GM19328 (cell line): ENCODE measurements at regions not wholly inside any gene's neighbourhood (a gene's known extent, or its start where the extent isn't known, plus 50 kb on each side); places are given as distances from the start of the nearest gene placed in this dataset.
"Not testable (repeated sequence)": the region's sequence is repeated elsewhere in the genome, so short reads cannot be mapped to it uniquely, and the experiment has no call there.

Experiments used
- ATAC-seq: cut with Tn5 transposase; IDR thresholded peaks from one replicate; pipeline ENCODE4 v1.9.1; 2021; ENCODE audit warnings: mild to moderate bottlenecking, moderate library complexity; ENCODE audit not compliant: unreplicated experiment

DNA sequence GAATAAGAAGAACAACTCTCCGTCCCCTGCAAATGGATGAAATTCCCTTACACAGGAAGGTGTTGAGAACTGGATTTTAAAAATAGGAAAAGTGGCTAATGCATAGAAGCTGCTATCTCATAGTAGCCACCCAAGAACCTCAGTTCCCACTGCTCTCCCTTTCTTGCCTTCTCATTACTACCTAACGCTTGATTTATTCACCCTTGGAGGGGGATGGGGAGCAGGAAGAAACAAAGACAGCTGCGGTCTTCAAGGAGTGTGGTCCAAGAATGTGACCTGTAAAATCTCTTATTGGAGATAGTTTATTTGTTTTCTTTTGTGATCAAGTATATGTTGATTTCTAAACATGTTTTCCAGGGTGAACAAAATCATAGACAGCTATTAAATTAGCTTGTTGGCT lies 274.1 kb upstream of the CTNNB1 start:
- ATAC-seq, result no peak

DNA sequence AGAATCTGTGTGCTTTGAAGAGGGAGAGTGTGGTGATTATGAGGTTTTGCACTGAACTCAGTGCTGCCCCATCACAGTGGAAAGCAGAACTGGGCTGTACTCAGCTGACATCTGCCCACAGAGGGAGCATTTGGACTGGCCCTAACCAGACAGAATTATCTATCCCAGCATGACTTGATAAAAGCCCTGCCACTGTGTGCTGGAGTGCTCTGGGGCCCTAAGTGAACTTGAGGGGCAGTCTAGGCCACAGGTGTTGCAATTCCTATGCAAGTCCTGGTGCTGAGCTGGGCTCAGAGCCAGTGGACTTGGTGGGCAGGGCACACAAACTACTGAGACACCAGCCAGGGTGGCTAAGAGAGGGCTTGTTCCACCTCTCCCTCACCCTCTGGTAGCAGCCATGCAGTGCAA lies 269.2 kb upstream of the CTNNB1 start:
- ATAC-seq, result no peak

DNA sequence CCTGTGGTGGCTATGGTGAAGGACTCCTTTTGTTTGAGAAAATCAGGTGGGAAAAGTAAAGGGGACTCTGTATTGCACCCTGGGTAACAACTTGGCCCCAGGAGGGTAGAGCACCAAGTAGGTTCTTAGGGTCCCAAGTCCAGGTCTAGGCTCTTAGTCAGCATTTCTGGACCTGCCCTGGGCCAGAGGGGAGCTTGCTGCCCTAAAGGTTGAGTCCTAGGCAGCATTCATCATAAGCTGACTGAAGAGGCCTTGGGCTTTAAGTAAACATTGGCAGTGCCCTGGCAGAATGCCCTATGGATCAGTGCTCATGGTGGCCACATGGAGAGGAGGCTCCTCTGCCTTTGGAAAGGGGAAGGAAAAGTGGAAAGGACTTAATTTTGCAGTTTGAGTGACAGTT lies 268.5 kb upstream of the CTNNB1 start:
- ATAC-seq, result no peak

DNA sequence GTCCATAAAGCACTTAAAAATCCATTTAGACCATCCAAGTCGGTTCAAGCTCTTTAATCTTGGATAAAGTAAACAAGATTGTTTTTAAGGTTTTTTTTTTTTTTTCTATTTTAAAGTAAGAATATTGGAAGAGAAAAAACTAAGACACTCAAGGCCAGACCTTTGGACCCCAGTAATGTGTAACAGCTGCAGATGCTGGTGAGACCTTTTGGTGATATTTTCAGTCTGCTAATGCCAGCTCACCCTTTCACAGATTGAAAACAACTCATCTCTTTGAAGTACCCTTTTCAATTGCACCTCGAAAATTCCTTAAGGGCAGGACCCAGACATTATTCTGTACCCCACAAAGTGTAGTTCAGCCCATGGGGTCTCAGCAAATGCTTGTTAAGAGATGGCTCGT lies 260.7 kb upstream of the CTNNB1 start:
- ATAC-seq, result no peak

DNA sequence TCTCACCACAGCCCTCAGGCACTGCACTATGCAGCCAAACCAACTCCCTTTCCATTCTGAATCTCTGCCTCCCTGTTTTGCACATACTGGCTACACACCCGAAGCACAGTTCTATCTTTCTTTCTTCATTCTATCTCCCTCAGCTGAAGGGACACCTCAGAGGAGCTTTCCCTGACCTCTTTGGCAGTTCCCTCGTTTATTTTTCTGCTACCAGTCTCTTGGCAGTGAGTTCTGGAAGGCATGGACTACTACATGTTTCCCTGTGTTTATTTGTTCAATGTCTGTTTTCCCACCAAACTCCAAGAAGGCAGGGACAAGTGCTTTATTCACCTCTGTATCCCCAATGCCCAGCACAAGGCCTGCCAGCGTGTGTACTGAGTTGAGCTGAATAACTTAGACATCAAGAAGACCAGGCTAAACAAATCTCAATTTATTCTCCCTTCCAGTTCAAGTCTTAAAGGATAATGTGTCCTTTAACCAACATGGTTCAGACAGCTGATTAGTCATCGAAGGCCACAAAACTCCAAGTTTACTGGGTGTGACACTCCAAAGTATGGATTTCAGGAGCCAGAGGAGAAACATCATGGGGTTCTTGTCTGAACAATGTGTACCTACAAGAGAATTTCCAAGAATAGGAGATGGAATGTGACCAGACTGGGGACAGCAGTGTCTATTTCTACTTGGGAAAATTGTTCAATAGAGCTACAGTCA lies 260.1 kb upstream of the CTNNB1 start:
- no peak for ATAC-seq

DNA sequence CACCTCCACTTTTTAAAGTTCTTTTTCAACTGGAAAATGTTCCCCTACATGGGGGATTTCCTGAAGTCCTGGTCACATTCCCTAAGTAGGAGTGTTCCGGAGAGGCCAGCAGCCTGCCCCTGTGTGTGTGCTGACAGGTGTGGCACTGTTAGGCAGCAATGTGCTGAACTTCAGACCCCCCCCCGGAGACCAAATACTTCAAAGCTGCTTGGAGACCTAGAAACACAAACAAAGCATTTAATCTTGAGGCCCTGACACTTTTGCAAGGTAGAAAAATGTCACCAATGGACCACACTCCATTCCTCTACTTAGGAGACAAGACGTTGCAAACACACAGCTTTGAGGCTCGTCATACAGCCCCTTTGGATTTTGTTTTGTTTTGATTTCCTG lies 259.6 kb upstream of the CTNNB1 start:
- ATAC-seq, result no peak

DNA sequence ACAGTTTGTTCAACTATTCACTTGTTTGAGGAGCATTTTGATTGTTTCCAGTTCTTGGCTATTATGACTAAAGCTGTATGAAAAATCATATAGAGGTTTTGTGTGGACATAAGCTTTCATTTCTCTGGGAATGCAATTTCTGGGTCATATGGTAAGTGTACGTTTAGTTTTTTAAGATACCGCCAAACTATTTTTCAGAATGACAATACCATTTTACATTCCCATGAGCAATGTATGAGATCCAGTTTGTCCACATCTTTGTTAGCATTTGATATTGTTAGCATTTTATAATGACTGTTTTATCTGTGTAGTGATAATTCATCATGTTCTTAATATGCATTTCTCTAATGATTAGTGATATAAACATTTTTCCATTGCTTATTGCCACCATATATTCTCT lies 258.7 kb upstream of the CTNNB1 start:
- ATAC-seq, result no peak

DNA sequence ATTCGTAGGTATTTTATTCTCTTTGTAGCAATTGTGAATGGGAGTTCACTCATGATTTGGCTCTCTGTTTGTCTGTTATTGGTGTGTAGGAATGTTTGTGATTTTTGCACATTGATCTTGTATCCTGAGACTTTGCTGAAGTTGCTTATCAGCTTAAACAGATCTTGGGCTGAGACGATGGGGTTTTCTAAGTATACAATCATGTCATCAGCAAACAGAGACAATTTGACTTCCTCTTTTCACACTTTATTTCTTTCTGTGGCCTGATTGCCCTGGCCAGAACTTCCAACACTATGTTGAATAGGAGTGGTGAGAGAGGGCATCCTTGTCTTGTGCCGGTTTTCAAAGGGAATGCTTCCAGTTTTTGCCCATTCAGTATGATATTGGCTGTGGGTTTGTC lies 252.3 kb upstream of the CTNNB1 start:
- ATAC-seq, result not testable (repeated sequence)

DNA sequence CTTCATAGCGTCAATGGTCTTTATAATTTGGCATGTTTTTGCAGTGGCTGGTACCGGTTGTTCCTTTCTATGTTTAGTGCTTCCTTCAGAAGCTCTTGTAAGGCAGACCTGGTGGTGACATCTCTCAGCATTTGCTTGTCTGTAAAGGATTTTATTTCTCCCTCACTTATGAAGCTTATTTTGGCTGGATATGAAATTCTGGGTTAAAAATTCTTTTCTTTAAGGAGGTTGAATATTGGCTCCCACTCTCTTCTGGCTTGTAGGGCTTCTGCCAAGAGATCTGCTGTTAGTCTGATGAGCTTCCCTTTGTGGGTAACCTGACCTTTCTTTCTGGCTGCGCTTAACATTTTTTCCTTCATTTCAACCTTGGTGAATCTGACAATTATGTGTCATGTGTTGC lies 250.0 kb upstream of the CTNNB1 start:
- not testable (repeated sequence) for ATAC-seq

DNA sequence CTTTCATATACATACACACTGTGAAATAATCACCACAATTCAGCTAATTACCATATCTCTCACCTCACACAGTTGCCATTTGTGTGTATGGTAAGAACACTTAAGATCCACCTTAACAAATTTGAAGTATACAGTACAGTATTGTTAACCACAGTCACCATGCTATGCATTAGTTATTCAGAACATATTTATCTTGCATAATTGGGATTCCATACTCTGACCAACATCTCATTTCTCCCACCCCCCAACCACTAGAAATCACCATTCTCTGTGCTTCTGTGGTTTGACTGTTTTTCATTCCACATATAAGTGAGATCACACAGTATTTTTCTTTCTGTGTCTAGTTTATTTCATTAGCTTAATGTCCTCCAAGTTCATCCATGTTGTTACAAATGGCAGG lies 247.7 kb upstream of the CTNNB1 start:
- no peak for ATAC-seq

DNA sequence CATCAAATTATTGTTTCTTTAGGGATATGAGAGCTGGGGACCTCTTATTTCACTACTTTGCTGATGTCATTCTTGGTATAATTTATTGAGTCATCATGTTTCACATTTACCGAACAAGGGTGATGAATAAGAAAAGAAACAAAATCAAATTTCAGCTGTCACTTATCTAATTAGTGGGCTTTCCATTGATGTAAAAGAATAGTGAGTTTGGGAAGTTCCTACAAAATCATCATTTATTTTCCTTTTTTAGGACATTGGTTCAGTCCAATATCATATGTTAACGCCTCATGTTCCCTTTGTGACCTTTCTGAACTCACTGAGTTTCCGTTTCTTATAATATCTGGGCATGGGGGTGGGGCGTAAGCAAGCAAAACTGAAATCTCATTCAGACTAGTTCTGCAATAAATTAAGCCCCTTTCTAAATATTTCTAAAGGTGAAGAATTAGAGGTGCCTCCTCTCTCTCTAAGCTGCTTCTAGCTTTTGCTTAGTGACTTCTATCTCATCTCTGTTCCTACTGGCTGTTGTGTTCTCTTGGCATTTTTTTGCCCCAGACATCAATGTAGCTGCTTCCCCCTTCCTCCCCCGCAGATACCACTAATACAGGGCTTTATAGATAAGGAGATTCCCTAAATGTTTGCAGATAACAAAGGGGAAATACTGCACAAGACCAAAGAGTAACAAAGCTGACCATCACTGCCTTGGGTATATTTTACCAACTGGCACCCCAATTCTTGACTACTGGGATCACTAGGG lies 238.0 kb upstream of the CTNNB1 start:
- no peak for ATAC-seq

DNA sequence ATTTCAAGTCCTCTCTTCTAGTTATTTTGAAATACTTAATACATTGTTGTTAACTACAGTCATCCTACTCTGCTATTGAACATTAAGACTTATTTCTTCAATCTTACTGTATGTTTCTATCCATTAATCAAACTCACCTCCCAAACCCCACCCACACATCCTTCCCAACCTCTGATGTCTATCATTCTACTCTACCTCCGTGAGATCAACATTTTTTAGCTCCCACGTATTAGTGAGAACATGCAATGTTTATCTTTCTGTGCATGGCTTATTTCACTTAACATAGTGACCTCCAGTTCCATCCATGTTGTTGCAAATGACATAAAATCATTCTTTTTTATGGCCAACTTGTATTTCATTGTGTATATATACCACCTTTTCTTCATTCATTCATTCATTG lies 236.6 kb upstream of the CTNNB1 start:
- ATAC-seq, result no peak

DNA sequence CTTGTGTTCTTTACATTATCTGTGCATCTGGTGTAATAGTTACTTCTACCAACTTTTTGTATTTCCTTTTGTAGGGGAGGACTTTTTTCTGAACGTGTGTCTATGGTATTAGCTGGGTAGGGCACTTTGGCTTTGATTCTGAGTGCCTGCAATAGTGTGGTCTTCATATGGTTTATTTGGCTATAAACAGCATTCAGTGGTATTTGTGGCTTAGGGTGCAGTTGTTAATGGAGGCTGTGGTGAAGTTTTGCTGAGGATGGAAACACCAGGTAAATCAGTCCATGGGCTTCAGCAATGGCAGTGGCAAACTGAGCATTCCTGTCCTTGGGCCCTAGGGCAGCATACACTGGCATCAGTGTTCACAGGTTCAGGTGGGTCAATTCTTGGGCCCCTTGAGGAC lies 230.6 kb upstream of the CTNNB1 start:
- ATAC-seq, result no peak

DNA sequence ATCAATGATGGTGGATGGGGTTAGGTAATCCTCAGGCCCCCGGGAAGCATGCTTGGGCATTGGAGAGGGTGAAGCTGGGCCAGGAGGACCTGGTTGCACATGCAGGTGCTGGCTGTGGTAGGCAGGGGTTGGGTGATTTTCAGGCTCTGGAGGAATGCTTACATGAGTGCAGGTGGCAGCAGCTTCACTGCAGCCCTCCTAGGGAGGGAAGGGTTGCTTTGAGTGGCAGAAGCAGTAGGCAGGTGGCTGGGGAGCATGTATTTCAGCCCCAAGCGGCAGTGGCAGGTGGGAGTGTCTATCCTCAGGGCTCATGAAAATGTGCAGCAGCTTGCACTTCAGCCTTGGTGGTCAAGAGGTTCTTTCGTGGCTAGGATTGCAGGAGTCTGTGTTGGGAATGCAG lies 230.0 kb upstream of the CTNNB1 start:
- no peak for ATAC-seq

DNA sequence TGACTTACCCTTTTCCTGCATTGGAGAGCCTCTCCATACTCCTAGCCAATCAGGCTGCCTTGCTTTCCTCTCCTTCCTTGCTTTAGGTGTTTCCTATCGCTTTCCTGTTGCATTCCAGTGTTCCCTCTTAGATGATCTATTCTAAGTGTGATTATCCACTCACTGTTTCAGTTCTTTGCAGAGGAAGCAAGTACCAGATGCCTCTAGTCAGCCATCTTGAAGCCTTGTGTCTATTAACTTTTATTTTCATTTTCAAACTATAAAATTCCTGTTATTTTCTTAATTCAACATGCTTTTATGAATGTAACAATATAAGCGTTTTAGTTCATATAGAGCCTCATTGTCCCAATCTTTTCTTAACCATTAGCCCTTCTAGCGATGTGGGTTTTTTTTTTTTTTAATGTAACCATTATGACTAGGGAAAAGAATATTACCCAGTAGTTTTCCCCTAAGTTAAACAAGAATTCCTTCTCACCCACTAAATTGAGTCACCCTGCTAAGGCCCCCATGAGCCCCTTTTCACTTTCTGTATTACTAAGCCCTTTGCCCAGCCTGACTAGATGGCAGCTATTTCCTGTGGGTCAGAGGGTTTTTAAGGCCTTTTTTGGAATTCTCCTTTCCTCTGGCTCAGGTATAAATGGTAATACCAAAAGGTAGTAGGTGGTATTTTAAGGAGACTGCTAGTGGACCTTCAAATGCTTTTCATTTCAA lies 229.4 kb upstream of the CTNNB1 start:
- ATAC-seq, result no peak

DNA sequence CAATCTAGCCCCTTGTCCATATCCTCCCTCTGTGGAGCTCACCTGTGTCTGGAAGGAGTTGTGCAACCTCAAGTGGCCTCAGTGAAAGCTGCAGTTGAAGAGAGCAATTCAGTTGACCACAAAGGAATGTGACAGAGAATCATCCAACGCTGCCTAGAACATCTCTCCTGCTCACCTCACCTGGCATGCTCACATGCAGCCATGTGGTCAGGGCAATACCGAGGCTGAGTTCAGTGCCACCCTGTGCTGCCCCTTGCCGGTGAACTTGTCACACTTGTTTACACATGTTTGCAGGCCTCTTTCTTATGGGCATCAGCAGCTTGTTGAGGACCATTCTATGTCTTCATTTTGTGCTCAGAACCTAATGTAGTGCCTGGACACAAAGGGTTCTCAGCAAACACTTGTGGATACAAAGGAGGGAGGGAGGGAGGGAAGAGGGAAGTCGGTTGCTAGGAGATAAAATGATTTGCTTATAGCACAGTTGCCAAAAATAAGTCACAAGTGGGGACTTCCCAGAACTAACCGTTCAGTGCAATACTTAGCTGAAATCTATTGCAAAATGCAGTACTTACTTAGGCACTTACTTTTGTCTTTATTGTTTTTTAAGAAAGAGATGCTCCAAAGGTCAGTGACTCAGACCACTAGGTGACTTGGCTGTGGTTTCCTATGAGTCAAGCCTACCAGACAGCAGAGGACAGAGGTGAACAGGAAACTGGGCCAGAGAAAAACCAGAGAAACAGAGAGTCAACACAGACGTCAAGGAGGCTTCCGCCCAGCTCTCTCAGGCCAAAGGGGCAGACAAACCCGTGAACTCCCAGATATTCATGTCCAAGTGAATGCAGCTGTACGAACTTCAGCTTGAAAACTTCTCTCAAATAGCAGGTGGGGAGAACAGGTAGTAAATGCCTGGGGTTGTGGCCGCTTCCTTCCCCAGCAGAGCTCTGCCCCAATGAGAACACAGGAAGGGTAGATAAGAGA lies 227.8 kb upstream of the CTNNB1 start:
- peak; percentile 95 for ATAC-seq

DNA sequence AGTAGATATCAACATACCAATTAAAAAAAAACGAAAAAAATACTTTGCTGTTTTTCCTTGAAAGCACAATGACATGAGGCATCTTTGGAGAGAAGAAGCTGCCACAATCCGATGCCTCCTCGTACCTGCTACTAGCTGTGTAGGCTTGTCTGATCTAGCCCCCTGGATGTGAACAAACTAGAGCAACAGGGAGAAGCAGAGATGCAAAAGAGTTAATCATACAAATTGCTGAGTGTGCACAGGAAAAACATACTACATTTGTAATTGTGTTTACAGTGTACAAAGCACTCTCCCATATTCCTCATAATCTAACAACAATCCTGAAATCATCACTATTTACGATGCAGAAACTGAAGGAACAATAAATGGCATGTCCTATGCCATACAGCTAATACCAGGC lies 227.0 kb upstream of the CTNNB1 start:
- no peak for ATAC-seq

DNA sequence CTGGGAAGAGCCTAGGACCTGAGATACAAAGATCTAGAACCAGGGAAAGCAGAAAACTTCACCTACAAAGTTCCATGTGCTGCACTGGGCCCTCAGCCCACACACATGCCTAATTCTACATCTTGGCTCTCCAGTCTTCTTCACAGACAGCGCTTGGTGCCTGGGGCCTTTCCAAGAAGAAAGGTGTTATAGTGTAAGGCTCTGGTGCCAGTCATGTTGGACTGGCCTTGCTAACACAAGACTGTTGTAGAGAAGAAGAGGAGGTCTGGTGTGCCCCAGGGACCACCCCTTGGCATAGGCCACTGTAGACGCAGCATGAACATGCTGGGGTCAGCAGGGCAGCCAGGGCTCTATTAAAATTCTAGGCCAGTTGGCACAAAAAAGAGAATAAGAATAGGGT lies 226.2 kb upstream of the CTNNB1 start:
- ATAC-seq, result no peak

DNA sequence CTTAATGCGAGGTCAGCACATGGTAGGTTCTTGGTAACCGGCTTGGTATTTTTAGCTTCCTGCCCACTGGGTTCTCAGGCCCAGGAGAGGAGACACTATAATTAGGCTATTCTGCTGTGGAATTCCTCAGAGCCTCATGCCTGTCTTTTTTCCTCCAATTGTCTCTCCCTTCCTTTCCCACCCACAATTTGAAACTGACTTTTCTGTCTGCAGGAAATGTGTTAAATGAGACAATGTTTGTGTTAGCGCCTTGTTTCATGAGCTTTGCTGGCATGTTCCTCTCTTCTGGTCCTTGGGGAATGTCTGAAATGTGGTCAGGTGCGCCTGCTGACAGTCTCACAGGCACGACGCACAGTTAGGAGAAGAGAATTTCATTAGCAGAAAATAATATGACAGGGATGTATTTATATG lies 223.6 kb upstream of the CTNNB1 start:
- no peak for ATAC-seq

DNA sequence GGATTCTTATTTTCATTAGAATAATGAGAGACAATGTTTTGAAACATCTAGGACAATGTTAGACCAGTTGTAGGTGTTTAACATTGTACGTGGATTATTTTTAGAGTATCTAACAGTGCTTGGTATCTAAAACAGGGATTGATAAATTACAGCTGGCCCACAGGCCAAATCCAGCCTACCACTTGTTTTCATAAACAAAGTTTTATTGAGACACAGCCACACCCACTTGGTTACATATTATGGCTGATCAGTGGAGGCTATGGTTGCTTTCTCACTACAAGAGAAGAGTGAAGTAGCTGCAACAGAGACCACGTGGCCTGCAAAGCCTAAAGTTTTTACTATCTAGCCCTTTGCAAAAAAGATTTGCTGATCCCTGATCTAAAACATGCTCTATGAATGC lies 223.1 kb upstream of the CTNNB1 start:
- ATAC-seq, result no peak

DNA sequence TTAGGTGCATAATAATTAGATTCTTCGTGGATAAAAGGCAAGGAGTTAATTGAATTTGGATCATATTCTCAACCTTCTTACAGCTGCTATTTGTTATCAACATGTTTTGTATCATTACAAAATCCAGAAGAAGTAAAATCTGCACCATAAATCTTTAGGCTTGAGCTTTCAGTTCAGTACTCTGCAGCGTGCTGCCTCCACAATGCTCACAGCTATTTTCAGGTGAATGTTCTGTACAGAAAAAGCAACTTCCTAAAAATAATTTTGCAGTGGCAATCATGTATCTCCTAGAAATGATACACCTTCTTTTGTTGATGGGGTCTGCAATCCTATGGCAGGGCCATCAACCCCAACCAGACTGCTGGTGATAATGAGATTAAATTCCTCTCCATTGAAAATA lies 220.9 kb upstream of the CTNNB1 start:
- no peak for ATAC-seq
